GM11168 (cell line): ENCODE measurements at regions not wholly inside any gene's neighbourhood (a gene's known extent, or its start where the extent isn't known, plus 50 kb on each side); places are given as distances from the start of the nearest gene placed in this dataset.
"Not testable (repeated sequence)": the region's sequence is repeated elsewhere in the genome, so short reads cannot be mapped to it uniquely, and the experiment has no call there.

Experiments used
- in situ Hi-C: fragments of 300-500 bp; cut with MboI; formaldehyde crosslinking; loops from one replicate; pipeline ENCODE4 v1.12.0; 2022; ENCODE audit warnings: low sequenced_read_pairs; ENCODE audit not compliant: unreplicated experiment

- in situ Hi-C loops = no loop called here
Measured at GRCh38 chr1:121558514-121558913, 373.7 kb downstream of the SRGAP2C start.

- in situ Hi-C loops = no loop called here
Measured at GRCh38 chr1:121566346-121566745, 381.6 kb downstream of the SRGAP2C start.

GRCh38 chr1:121569428-121569827 lies 384.7 kb downstream of the SRGAP2C start:
- in situ Hi-C loops = no loop called here

- in situ Hi-C loops = not testable (repeated sequence)
Measured at GRCh38 chr1:121573881-121574504, 389.2 kb downstream of the SRGAP2C start.

- in situ Hi-C loops = not testable (repeated sequence)
Measured at GRCh38 chr1:121574505-121574899, 389.7 kb downstream of the SRGAP2C start.

GRCh38 chr1:121582898-121583297 lies 398.1 kb downstream of the SRGAP2C start:
- in situ Hi-C loops = not testable (repeated sequence)

GRCh38 chr1:121586369-121587229 lies 401.8 kb downstream of the SRGAP2C start:
- in situ Hi-C loops = no loop called here

GRCh38 chr1:121587230-121587569 lies 402.4 kb downstream of the SRGAP2C start:
- in situ Hi-C loops = no loop called here

- in situ Hi-C loops = no loop called here
Measured at GRCh38 chr1:121587777-121588176, 403.0 kb downstream of the SRGAP2C start.

GRCh38 chr1:121594096-121594495 lies 409.3 kb downstream of the SRGAP2C start:
- in situ Hi-C loops = no loop called here

GRCh38 chr1:121595089-121595488 lies 410.3 kb downstream of the SRGAP2C start:
- in situ Hi-C loops = no loop called here

- in situ Hi-C loops = loop anchor here (10.0 kb wide), 1 partner anchor 250 kb away; no protein-coding TSS in a partner anchor
Measured at GRCh38 chr1:121604843-121605444, 420.2 kb downstream of the SRGAP2C start.

GRCh38 chr1:121607499-121607898 lies 422.7 kb downstream of the SRGAP2C start:
- in situ Hi-C loops = loop anchor here (10.0 kb wide), 1 partner anchor 247 kb away; no protein-coding TSS in a partner anchor
